GM19395 (cell line): ENCODE measurements at regions not wholly inside any gene's neighbourhood (a gene's known extent, or its start where the extent isn't known, plus 50 kb on each side); places are given as distances from the start of the nearest gene placed in this dataset.
"Not testable (repeated sequence)": the region's sequence is repeated elsewhere in the genome, so short reads cannot be mapped to it uniquely, and the experiment has no call there.

Experiments used
- ATAC-seq: cut with Tn5 transposase; IDR thresholded peaks from one replicate; pipeline ENCODE4 v1.9.1; 2021; ENCODE audit warnings: mild to moderate bottlenecking, moderate library complexity; ENCODE audit not compliant: unreplicated experiment

GRCh38 chr15:95663156-95664100 lies 667.1 kb upstream of the NR2F2 start:
- no peak for ATAC-seq

DNA sequence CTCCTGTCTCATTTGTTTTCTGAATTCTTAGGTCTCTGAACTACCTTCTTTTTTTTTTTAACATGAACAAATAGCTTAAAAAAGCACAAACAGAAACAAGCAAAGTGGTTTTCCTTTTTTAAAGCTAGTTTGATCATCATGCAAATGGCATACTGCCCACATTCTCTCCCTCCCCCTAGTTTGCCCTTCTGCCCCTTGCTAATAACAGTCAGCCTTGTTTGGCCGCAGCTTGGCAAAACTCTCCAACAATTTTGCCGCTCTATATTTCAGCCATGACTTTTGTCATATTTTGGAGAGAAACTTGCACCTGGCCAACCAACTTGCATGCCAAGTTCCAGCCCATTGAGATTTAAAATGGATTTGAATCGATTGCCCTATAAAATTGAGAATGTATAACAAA lies 666.0 kb upstream of the NR2F2 start:
- ATAC-seq, result no peak

GRCh38 chr15:95669146-95669922 lies 661.2 kb upstream of the NR2F2 start:
- peak; percentile 82 for ATAC-seq

DNA sequence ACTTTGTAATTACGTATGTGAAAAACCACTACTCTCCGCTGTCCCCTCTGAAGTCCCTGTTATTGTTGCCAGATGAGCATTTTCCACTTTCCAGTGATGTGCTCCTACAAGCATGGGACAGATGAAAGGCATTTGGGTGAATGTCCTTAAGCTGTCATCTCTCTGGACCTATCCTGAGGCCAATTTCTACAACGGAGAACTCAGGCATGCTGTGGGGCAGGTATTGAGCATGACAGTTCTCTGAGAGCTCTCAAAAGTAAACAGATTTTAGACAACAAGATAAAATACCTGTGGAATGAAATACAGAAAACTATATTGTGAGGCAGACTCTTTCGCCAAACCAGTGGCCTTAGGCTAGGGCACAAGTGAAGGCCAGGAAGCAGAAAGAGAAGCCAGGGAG lies 656.5 kb upstream of the NR2F2 start:
- ATAC-seq, result no peak

DNA sequence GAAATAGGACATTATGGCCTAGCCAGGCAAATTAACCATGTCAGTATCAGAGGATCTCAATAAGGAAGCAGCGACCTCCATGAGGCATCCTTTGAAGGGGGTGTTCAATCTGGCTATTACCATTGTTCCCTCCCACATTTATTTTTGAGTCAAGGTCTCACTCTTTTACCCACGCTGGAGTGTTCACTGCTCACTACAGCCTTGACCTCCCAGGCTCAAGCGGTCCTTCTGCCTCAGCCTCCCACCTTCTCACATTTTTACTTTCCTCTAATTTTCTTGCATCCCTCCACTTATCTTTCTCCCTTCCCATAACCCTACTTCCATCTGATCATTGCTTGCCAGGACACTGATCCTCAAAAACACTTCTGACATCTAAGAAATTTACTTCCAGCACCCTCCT lies 654.0 kb upstream of the NR2F2 start:
- no peak for ATAC-seq

GRCh38 chr15:95679847-95680582 lies 650.5 kb upstream of the NR2F2 start:
- no peak for ATAC-seq

DNA sequence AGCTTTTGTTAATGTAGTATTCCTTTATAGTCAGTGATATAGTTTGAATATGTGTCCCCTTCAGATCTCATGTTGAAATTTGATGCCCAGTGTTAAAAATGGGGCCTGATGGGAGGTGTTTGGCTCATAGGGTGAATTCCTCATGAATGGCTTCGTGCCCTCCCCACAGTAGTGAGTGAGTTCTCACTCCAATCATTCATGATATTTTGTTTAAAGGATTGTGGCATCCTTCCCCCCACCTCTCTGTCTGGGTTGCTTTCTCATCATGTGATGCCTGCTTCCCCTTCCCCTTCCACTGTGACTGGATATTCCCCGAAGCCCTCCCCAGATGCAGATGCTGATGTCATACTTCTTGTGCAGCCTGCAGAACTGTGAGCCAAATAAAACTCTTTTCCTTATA lies 649.8 kb upstream of the NR2F2 start:
- ATAC-seq, result no peak

DNA sequence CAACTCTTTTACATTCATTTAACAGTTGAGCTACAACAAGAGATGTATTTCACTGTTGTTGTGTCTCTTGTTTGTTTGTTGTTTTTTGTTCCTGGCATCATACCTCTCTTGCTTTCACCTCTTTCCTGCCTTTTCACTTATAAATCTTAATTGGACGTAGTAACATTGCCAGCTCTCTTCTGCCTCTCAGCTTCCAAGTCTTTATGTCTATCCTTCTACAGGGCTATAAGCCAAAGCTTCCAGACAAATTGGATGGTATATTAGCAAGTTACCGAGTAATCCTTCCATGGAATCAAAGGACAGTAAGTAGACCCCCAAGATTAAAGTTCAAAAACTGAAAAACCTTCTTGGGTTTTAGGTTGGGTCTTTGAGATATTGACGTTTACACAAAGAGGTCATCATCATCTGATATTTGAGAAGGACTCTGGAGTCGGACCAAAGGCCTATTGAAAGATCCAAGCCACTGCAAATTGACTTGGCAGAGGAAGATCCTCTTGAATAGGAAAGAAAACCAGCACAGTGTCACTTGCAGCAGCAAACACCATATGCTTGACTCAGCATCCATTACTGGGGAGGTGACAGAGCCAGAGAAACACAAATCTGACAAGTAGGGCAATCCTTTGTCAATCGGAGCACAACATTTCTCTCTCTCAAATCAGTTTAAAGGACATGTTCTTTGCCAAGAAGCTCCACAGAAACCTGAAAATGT lies 648.5 kb upstream of the NR2F2 start:
- no peak for ATAC-seq

DNA sequence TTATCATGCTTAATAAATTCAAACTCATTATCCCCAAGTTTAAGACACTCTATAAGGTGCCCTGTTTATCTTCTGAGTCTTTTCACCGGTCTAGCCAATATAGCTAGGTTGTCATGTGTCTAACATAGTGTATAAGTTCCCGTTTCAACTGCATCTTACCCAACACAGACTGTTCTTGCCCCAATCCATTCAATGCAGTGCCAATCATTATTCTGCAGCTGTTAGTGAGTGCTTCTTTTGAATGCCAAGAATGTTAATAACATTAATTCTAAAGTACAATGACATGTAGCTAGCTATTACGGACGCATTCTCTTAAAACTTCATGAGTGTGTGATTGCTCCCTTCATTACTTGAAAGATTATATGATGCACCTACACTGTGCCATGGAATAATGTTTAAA lies 646.4 kb upstream of the NR2F2 start:
- ATAC-seq, result no peak

DNA sequence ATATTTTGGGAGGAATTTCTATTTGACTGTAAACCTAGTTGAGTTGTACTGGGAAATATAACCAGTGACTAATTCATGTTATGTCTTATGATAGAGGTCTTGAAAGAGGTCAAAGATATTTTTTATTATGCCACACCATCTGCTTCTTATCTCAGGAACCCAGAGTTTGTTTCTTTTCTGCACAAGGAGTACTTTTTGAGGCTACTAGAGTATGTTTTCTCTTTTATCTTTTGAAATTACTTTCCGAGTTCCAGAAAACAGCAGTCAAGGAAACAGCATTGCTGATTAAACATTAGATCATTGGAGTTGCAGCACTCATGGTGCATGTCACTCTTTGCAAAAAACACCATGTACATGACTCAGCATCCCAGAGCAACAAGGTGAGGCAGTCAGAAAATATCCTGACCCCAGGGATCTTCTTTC lies 645.8 kb upstream of the NR2F2 start:
- ATAC-seq, result no peak

- ATAC-seq, result no peak
These were observed 643.4 kb upstream of the NR2F2 start for GRCh38 chr15:95687061-95687460.

- ATAC-seq, result no peak
These were observed 642.8 kb upstream of the NR2F2 start for GRCh38 chr15:95687686-95688085.

GRCh38 chr15:95690631-95691340 lies 639.7 kb upstream of the NR2F2 start:
- peak; percentile 84 for ATAC-seq

- no peak for ATAC-seq
These were observed 636.6 kb upstream of the NR2F2 start for GRCh38 chr15:95693917-95694316.

GRCh38 chr15:95698230-95698629 lies 632.3 kb upstream of the NR2F2 start:
- no peak for ATAC-seq

DNA sequence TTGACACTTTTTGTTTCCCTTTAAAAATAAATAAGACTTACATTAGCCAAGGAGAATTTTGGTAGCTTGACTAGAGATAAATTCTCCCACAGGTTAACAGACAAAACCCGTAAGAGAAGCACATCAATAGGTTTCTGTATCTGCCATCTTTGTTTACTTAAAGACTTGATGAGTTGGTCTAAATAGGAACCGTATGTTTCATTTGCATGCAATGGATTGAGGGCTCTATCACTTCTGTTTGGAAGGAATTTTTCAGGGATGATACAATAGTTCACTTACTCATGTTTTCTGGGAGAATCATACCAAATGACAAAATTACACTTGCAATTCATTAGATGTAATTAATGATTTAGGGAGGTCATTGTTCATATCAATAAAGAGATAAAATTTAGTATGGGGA lies 631.5 kb upstream of the NR2F2 start:
- ATAC-seq, result no peak

DNA sequence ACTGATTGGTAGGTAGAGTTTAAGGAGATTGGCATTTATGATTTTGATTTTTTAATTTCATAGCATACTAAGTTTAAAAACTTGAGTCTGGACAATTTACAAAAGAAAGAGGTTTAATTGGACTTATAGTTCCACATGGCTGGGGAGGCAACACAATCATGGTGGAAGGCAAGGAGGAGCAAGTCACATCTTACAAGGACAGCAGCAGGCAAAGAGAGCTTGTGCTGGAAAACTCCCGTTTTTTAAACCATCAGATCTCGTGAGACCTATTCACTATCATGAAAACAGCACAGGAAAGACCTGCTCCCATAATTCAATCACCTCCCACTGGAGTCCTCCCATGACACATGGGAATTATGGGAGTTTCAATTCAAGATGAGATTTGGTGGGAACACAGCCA lies 630.9 kb upstream of the NR2F2 start:
- no peak for ATAC-seq

- not testable (repeated sequence) for ATAC-seq
These were observed 629.8 kb upstream of the NR2F2 start for GRCh38 chr15:95700692-95701091.

GRCh38 chr15:95701410-95701809 lies 629.1 kb upstream of the NR2F2 start:
- ATAC-seq, result no peak
